KMS-11 (cell line): ENCODE measurements at regions not wholly inside any gene's neighbourhood (a gene's known extent, or its start where the extent isn't known, plus 50 kb on each side); places are given as distances from the start of the nearest gene placed in this dataset.

Experiments used
- H2AFZ ChIP-seq: fragments of 200-600 bp; sonication (generic); 2 replicates; pipeline ENCODE4 v1.6.1; 2016; ENCODE audit warnings: antibody characterized with exemption, mixed run types, low read depth
- H3K27ac ChIP-seq: fragments of 200-600 bp; sonication (generic); 2 replicates; pipeline ENCODE4 v1.6.1; 2016; ENCODE audit warnings: mild to moderate bottlenecking, mixed run types
- H3K27me3 ChIP-seq: fragments of 200-600 bp; sonication (generic); 2 replicates; pipeline ENCODE4 v1.6.1; 2017; ENCODE audit warnings: mild to moderate bottlenecking, low read depth, mixed run types, moderate library complexity; ENCODE audit not compliant: insufficient read depth
- H3K36me3 ChIP-seq: fragments of 200-600 bp; sonication (generic); 2 replicates; pipeline ENCODE4 v1.6.1; 2017; ENCODE audit warnings: mild to moderate bottlenecking, mixed run types; ENCODE audit not compliant: insufficient read depth
- H3K4me1 ChIP-seq: fragments of 200-600 bp; sonication (generic); 2 replicates; pipeline ENCODE4 v1.6.1; 2016; ENCODE audit warnings: mild to moderate bottlenecking, low read depth, mixed run types; ENCODE audit not compliant: poor library complexity, severe bottlenecking
- H3K4me2 ChIP-seq: fragments of 200-600 bp; sonication (generic); 2 replicates; pipeline ENCODE4 v1.7.0; 2016; ENCODE audit warnings: mild to moderate bottlenecking, mixed run types
- H3K4me3 ChIP-seq: fragments of 200-600 bp; sonication (generic); IDR thresholded peaks from 2 replicates; pipeline ENCODE4 v1.6.1; 2017; ENCODE audit warnings: low read depth, low read length, mixed read lengths; ENCODE audit not compliant: insufficient read depth
- H3K79me2 ChIP-seq: fragments of 200-600 bp; sonication (generic); 2 replicates; pipeline ENCODE4 v1.6.1; 2016; ENCODE audit warnings: low read depth, mixed run types; ENCODE audit not compliant: insufficient read depth
- H3K9ac ChIP-seq: fragments of 200-600 bp; sonication (generic); 2 replicates; pipeline ENCODE4 v1.6.1; 2016; ENCODE audit warnings: mild to moderate bottlenecking, mixed run types
- H4K20me1 ChIP-seq: fragments of 200-600 bp; sonication (generic); 2 replicates; pipeline ENCODE4 v1.6.1; 2016; ENCODE audit warnings: mild to moderate bottlenecking, mixed run types; ENCODE audit not compliant: insufficient read depth
- CTCF ChIP-seq: fragments of 200-600 bp; sonication (generic); conservative IDR thresholded peaks from 2 replicates; pipeline ENCODE4 v1.6.1; 2017; ENCODE audit warnings: low read depth, mild to moderate bottlenecking, antibody characterized with exemption, low read length, moderate library complexity, mixed read lengths

- no peak overlapping the region for H3K4me3 ChIP-seq
- H3K9ac ChIP-seq, result no peak overlapping the region
- no peaks in the 10 kb centered on the region for H3K36me3 ChIP-seq
- H4K20me1 ChIP-seq, result no peaks in the 10 kb centered on the region
- no peaks in the 10 kb centered on the region for H3K27me3 ChIP-seq
- H2AFZ ChIP-seq, result no peak overlapping the region
- no peaks in the 10 kb centered on the region for H3K79me2 ChIP-seq
- TF ChIP-seq CTCF, result no peak
- H3K4me1 ChIP-seq, result peaks cover 18% of the 10 kb centered on the region
- no peak overlapping the region for H3K27ac ChIP-seq
- H3K4me2 ChIP-seq, result no peak overlapping the region
These were observed 126.7 kb downstream of the CTTN start for GRCh38 chr11:70525006-70525405.

- Histone ChIP-seq H3K4me1 (peaks cover 18% of the 10 kb centered on the region), H2AFZ (no peak overlapping the region), H3K9ac (no peak overlapping the region), H3K27me3 (no peaks in the 10 kb centered on the region), H3K79me2 (no peaks in the 10 kb centered on the region), H4K20me1 (no peaks in the 10 kb centered on the region), H3K4me2 (no peak overlapping the region), H3K36me3 (no peaks in the 10 kb centered on the region), H3K4me3 (no peak overlapping the region), H3K27ac (no peak overlapping the region)
- no peak for TF ChIP-seq CTCF
These were observed 127.1 kb downstream of the CTTN start for GRCh38 chr11:70525466-70525865.

GRCh38 chr11:70526116-70527045, 128.1 kb downstream of the CTTN start:
- H3K4me3 ChIP-seq, result no peak overlapping the region
- no peaks in the 10 kb centered on the region for H4K20me1 ChIP-seq
- H3K79me2 ChIP-seq, result no peaks in the 10 kb centered on the region
- no peak overlapping the region for H2AFZ ChIP-seq
- no peaks in the 10 kb centered on the region for H3K36me3 ChIP-seq
- H3K27ac ChIP-seq, result no peak overlapping the region
- H3K27me3 ChIP-seq, result no peaks in the 10 kb centered on the region
- no peak overlapping the region for H3K9ac ChIP-seq
- H3K4me1 ChIP-seq, result peaks cover 18% of the 10 kb centered on the region
- no peak overlapping the region for H3K4me2 ChIP-seq
- TF ChIP-seq CTCF, result no peak

- Histone ChIP-seq H3K27ac (no peak overlapping the region), H3K36me3 (no peaks in the 10 kb centered on the region), H3K4me2 (no peak overlapping the region), H3K27me3 (no peaks in the 10 kb centered on the region), H3K4me1 (peaks cover 17% of the 10 kb centered on the region), H3K9ac (no peak overlapping the region), H3K4me3 (no peak overlapping the region), H3K79me2 (no peaks in the 10 kb centered on the region), H4K20me1 (no peaks in the 10 kb centered on the region), H2AFZ (no peak overlapping the region)
- no peak for TF ChIP-seq CTCF
These were observed 128.7 kb downstream of the CTTN start for GRCh38 chr11:70527046-70527395.
